GM13977 (cell line): ENCODE measurements at regions not wholly inside any gene's neighbourhood (a gene's known extent, or its start where the extent isn't known, plus 50 kb on each side); places are given as distances from the start of the nearest gene placed in this dataset.

Source experiments
- DNase-seq: peaks from one replicate; pipeline ENCODE4 v3.0.0; 2012; ENCODE audit warnings: low spot score
- in situ Hi-C: fragments of 300-500 bp; cut with MboI; formaldehyde crosslinking; loops from one replicate; pipeline ENCODE4 v1.12.0; 2022; ENCODE audit warnings: low sequenced_read_pairs, low pct_unique_long_range_greater_than_20kb, mixed read lengths, inconsistent platforms; ENCODE audit not compliant: unreplicated experiment
- TF ChIP-seq, protein P1 (sequence below): IDR thresholded peaks from 2 replicates; pipeline ENCODE4 v1.5.1; 2012; ENCODE audit warnings: mild to moderate bottlenecking, control low read depth; ENCODE audit not compliant: insufficient read depth; ENCODE audit errors: extremely low read depth, missing control alignments

DNA sequence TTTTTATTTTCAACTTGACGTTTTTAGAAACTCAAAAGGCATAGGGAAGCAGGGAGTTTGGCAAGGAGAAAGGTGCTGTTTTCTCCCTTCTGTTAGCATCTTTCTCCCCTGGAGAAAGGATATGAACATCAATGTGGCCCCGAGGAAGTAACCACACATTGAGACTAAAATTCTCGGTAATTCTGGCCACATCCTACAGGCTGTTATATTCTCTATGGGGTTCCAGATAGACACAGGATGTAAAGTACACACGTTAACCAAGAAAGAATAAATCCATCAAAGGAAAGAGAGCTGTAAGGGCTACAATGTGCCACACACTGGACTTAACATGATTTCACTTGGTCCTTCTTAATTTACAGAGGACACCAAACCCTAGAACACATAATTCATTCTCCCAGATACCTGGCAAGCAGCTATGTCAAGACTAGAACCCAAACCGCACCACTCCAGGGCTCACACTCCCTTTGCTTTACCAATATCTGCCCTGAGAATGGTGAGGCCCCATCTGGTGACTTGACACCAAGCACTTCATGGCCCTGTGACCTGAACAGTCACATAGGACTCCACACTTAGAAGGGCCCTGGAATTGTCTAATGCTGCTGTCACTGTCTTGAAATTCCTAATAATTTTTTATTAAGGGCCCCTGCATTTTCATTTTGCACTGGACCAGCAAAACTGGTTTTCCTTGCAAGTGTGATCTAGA, 73.9 kb downstream of the PRLHR start:
- TF ChIP-seq, protein P1, sequence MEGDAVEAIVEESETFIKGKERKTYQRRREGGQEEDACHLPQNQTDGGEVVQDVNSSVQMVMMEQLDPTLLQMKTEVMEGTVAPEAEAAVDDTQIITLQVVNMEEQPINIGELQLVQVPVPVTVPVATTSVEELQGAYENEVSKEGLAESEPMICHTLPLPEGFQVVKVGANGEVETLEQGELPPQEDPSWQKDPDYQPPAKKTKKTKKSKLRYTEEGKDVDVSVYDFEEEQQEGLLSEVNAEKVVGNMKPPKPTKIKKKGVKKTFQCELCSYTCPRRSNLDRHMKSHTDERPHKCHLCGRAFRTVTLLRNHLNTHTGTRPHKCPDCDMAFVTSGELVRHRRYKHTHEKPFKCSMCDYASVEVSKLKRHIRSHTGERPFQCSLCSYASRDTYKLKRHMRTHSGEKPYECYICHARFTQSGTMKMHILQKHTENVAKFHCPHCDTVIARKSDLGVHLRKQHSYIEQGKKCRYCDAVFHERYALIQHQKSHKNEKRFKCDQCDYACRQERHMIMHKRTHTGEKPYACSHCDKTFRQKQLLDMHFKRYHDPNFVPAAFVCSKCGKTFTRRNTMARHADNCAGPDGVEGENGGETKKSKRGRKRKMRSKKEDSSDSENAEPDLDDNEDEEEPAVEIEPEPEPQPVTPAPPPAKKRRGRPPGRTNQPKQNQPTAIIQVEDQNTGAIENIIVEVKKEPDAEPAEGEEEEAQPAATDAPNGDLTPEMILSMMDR, result no peak
- no peak for DNase-seq
- in situ Hi-C loops, result no loop called here

DNA sequence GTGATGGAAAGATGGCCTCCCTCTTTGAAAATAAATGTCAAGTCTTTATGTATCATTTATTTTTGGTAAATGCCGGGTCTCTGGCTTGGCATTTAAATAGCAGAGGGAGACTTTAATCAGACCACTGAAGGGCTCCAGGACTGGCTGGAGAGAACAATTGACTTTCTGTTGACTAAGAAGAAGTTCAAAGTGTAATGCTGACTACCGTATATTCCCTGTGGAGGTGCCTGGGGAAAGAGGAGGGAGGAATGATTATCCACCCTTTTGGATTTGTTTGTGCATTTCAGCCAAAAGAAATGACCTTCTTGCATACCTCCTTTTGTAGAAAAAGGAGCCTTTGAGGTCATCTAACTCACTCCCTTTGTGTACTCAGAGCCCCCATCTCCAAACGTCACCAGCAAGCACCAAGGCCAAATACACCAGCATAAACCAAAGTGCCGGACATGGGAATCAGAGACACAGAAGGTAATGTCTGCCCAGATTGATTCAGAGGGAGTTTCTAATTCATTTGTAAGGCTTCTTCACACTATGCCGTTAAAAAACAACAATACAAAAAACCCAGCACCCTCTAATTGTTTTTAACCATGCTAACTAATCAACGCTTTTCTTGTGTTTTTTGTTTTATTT, 75.2 kb downstream of the PRLHR start:
- TF ChIP-seq, protein P1, result no peak
- in situ Hi-C loops, result no loop called here

DNA sequence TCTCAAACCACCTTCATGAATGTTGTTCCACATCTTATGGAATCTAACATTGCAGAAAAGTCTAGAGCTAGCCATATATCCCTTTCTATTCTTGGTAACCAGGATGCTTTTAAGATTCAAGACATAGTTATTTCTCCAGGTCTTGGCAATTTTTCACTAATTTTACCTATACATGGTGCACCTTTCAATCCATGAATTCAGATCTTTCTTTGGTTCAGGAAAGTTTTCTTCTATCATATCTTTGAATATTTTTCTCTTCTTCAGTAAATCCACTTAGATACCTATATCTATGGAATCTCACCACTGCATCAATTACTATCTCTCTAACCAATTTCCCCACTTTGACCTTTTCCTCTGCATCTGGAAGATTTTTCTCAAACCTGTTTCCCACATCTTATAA, 77.4 kb downstream of the PRLHR start:
- TF ChIP-seq, protein P1, result no peak
- in situ Hi-C loops, result no loop called here
- DNase-seq, result no peak

More for the DNA sequence above, 75.2 kb downstream of the PRLHR start:
- no peak for DNase-seq

DNA sequence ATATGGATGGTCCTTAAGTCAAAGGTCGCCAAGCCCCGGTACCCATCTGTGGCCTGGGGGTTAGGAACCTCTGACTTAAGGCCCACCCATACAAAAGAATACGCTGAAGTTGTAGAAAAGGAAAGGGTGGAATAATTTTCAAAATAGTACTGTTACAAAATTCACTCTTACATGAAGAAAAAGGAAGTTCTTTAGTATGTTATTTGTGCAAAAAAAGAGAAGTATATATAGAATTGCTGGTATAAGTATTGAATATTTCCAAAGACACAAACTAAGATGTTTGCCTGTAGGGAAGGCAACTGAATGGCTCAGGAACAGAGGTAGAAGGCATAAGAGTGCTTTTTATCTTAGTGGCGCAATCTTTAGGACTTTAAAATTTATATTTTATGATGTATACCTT, 78.7 kb downstream of the PRLHR start:
- TF ChIP-seq, protein P1, result no peak
- in situ Hi-C loops, result no loop called here
- no peak for DNase-seq

DNA sequence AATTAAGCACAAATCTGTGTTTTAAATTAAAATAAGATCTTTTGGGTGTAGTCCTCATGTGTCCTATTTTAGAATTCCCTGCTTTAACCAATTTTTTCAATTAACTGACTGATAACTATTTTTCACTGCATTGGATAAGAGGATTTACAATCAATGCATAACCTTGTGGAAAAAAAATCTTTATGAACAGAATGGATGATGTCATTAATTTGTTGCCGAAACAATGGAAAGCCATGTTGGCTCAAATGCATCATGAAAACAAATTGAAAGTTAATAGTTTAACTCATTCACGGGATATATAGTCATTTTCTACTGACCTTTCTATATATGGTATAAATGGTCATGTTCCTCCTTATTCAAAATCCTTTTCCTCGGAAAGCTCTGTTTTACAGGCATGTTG, 82.3 kb downstream of the PRLHR start:
- in situ Hi-C loops, result no loop called here
- DNase-seq, result no peak
- TF ChIP-seq, protein P1, result no peak

DNA sequence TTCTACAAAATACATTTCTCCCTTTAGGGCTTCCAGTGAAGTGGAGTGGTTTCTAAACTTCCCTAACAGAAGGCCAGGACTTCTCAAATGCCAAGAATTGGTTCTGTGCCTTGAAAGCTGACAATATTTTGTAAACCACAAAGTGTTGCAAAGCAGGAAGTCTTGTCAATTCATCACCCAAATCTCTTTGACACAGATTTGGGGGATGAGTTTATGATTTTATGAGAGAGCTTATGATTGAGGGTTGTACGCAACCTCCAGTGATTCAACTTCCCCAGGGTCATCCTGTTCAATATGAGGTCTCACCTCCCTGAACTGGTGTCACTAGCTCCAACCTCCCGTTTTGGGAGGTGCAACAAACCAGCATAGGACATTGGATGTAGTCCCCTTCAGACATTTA, 83.7 kb downstream of the PRLHR start:
- DNase-seq, result no peak
- in situ Hi-C loops, result no loop called here
- TF ChIP-seq, protein P1, result no peak
